PC-3 (cell line): ENCODE measurements at regions not wholly inside any gene's neighbourhood (a gene's known extent, or its start where the extent isn't known, plus 50 kb on each side); places are given as distances from the start of the nearest gene placed in this dataset.

Experiments used
- ATAC-seq: fragments of 200-7000 bp; cut with Tn5 transposase; 2 replicates; pipeline ENCODE4 v1.9.1; 2020; ENCODE audit warnings: mild to moderate bottlenecking, moderate library complexity
- BruUV-seq: library from RNA; stranded (reverse); fragments of 400-500 nt; replicated peaks from 2 replicates; lab custom pipeline; 2021; lab: Mats Ljungman, UMichigan
- CTCF ChIA-PET: fragments of 300-600 bp; sonication (Branson Sonifier 250); formaldehyde crosslinking; loops from one replicate; lab custom pipeline; 2022; ENCODE audit warnings: antibody characterized with exemption; lab: Charles Lee
- POLR2A ChIA-PET: fragments of 300-600 bp; sonication (Branson Sonifier 250); formaldehyde crosslinking; loops from one replicate; lab custom pipeline; 2022; ENCODE audit warnings: antibody characterized with exemption; ENCODE audit not compliant: unreplicated experiment; lab: Charles Lee
- DNase-seq: peaks from one replicate; pipeline ENCODE4 v3.0.0-alpha.2; 2015
- H2AFZ ChIP-seq: fragments of 300-600 bp; sonication (generic); 2 replicates; pipeline ENCODE4 v1.6.0; 2016; ENCODE audit warnings: antibody characterized with exemption, low read length
- H3F3A ChIP-seq: fragments of 300-600 bp; sonication (generic); one replicate; pipeline ENCODE4 v1.6.0; 2017; ENCODE audit warnings: antibody characterized with exemption, low read length, control low read depth, mild to moderate bottlenecking; ENCODE audit not compliant: unreplicated experiment
- H3K27ac ChIP-seq: fragments of 300-600 bp; sonication (generic); 2 replicates; pipeline ENCODE4 v1.5.1; 2016; ENCODE audit warnings: mild to moderate bottlenecking, low read length
- H3K27me3 ChIP-seq: fragments of 300-600 bp; sonication (generic); 2 replicates; pipeline ENCODE4 v1.6.1; 2016; ENCODE audit warnings: low read length, mixed read lengths
- H3K36me3 ChIP-seq: fragments of 300-600 bp; sonication (generic); 2 replicates; pipeline ENCODE4 v1.6.1; 2016; ENCODE audit warnings: low read depth, mixed run types, low read length, mixed read lengths
- H3K4me1 ChIP-seq: fragments of 300-600 bp; sonication (generic); 2 replicates; pipeline ENCODE4 v1.5.1; 2016; ENCODE audit warnings: low read length; ENCODE audit not compliant: insufficient read depth
- H3K4me2 ChIP-seq: fragments of 300-600 bp; sonication (generic); 2 replicates; pipeline ENCODE4 v1.6.0; 2016; ENCODE audit warnings: low read length
- H3K4me3 ChIP-seq: fragments of 300-600 bp; sonication (generic); 2 replicates; pipeline ENCODE4 v1.5.1; 2016; ENCODE audit warnings: mild to moderate bottlenecking, low read length, mixed read lengths
- H3K79me2 ChIP-seq: fragments of 300-600 bp; sonication (generic); 2 replicates; pipeline ENCODE4 v1.6.1; 2017; ENCODE audit warnings: low read length, mixed read lengths
- H3K9ac ChIP-seq: fragments of 300-600 bp; sonication (generic); 2 replicates; pipeline ENCODE4 v1.6.0; 2016; ENCODE audit warnings: mild to moderate bottlenecking, low read length
- H3K9me2 ChIP-seq: fragments of 300-600 bp; sonication (generic); replicated peaks from 2 replicates; pipeline ENCODE4 v1.6.1; 2016; ENCODE audit warnings: mixed run types, low read length, mixed read lengths
- H3K9me3 ChIP-seq: fragments of 300-600 bp; sonication (generic); 2 replicates; pipeline ENCODE4 v1.6.1; 2016; ENCODE audit warnings: low read length, mixed read lengths
- H4K20me1 ChIP-seq: fragments of 300-600 bp; sonication (generic); 2 replicates; pipeline ENCODE4 v1.6.1; 2016; ENCODE audit warnings: low read length, mixed read lengths
- CTCF ChIP-seq: fragments of 300-600 bp; sonication (generic); conservative IDR thresholded peaks from 2 replicates; pipeline ENCODE4 v1.5.1; 2017; ENCODE audit warnings: antibody characterized with exemption, low read depth, mild to moderate bottlenecking, low read length
- EZH2 ChIP-seq: fragments of 300-600 bp; sonication (generic); IDR thresholded peaks from one replicate; pipeline ENCODE4 v1.6.1; 2017; ENCODE audit warnings: antibody characterized with exemption, mild to moderate bottlenecking, low read length; ENCODE audit not compliant: unreplicated experiment
- EZH2phosphoT487 ChIP-seq: fragments of 300-600 bp; sonication (generic); IDR thresholded peaks from 2 replicates; pipeline ENCODE4 v1.6.1; 2018; ENCODE audit warnings: mild to moderate bottlenecking, antibody characterized with exemption, low read length, borderline replicate concordance
- intact Hi-C: fragments of 100-400 bp; cut with micrococcal nuclease; formaldehyde crosslinking; loops from 2 replicates; pipeline ENCODE4 v1.9.0; 2023

GRCh38 chr3:124261306-124261705, 269.4 kb upstream of the ROPN1 start:
- H3K4me3 ChIP-seq: no peak overlapping the region
- no peaks in the 10 kb centered on the region for H3K79me2 ChIP-seq
- H3K4me2 ChIP-seq: no peak overlapping the region
- no peak for TF ChIP-seq EZH2phosphoT487
- TF ChIP-seq CTCF: no peak
- no peak for TF ChIP-seq EZH2
- ChIA-PET CTCF (no interaction called here), POLR2A (no interaction called here)
- H4K20me1 ChIP-seq: no peaks in the 10 kb centered on the region
- H3K9ac ChIP-seq: no peak overlapping the region
- no peaks in the 10 kb centered on the region for H3K27me3 ChIP-seq
- H3K9me3 ChIP-seq: no peaks in the 10 kb centered on the region
- ATAC-seq: no peak
- no peak overlapping the region for H2AFZ ChIP-seq
- H3K9me2 ChIP-seq: no peaks in the 10 kb centered on the region
- H3K36me3 ChIP-seq: no peaks in the 10 kb centered on the region
- no TSS peak for BruUV-seq
- intact Hi-C loops: no loop called here
- DNase-seq: no peak
- H3K27ac ChIP-seq: no peak overlapping the region
- no peaks in the 10 kb centered on the region for H3F3A ChIP-seq
- peaks cover 28% of the 10 kb centered on the region for H3K4me1 ChIP-seq

GRCh38 chr3:124263168-124263567, 271.2 kb upstream of the ROPN1 start:
- ATAC-seq (peak; percentile 76), DNase-seq (peak; percentile 93)
- H3K9ac ChIP-seq: no peak overlapping the region
- ChIA-PET CTCF (interaction anchor here (1.0 kb wide), 1 partner anchor 230 kb away, joined by 4 read pairs; the partner anchor contains the start of gene KALRN), POLR2A (interaction anchor here (0.7 kb wide), 1 partner anchor 242 kb away, joined by 3 read pairs; no protein-coding TSS in a partner anchor)
- H3K4me2 ChIP-seq: peak overlapping the region; percentile 29; the same call in 1 of the 2 replicates
- intact Hi-C loops: no loop called here
- peak overlapping the region; percentile 46 for H2AFZ ChIP-seq
- H4K20me1 ChIP-seq: no peaks in the 10 kb centered on the region
- no peaks in the 10 kb centered on the region for H3K27me3 ChIP-seq
- TF ChIP-seq EZH2 (no peak), CTCF (no peak), EZH2phosphoT487 (no peak)
- peaks cover 34% of the 10 kb centered on the region for H3K4me1 ChIP-seq
- no peaks in the 10 kb centered on the region for H3F3A ChIP-seq
- no peaks in the 10 kb centered on the region for H3K9me2 ChIP-seq
- H3K27ac ChIP-seq: peak overlapping the region; percentile 8; the same call in 1 of the 2 replicates
- no peaks in the 10 kb centered on the region for H3K9me3 ChIP-seq
- BruUV-seq: no TSS peak
- no peaks in the 10 kb centered on the region for H3K36me3 ChIP-seq
- H3K4me3 ChIP-seq: no peak overlapping the region
- no peaks in the 10 kb centered on the region for H3K79me2 ChIP-seq

GRCh38 chr3:124264346-124264745, 272.4 kb upstream of the ROPN1 start:
- H3K4me3 ChIP-seq: no peak overlapping the region
- H3K27ac ChIP-seq: no peak overlapping the region
- H3K36me3 ChIP-seq: no peaks in the 10 kb centered on the region
- TF ChIP-seq EZH2 (no peak), EZH2phosphoT487 (no peak), CTCF (no peak)
- no peaks in the 10 kb centered on the region for H3K9me3 ChIP-seq
- no peak overlapping the region for H2AFZ ChIP-seq
- DNase-seq (no peak), ATAC-seq (no peak)
- no TSS peak for BruUV-seq
- no peaks in the 10 kb centered on the region for H3K9me2 ChIP-seq
- H3F3A ChIP-seq: no peaks in the 10 kb centered on the region
- ChIA-PET CTCF (no interaction called here), POLR2A (no interaction called here)
- H3K4me2 ChIP-seq: no peak overlapping the region
- no peaks in the 10 kb centered on the region for H4K20me1 ChIP-seq
- no peak overlapping the region for H3K9ac ChIP-seq
- no peaks in the 10 kb centered on the region for H3K79me2 ChIP-seq
- intact Hi-C loops: no loop called here
- peaks cover 34% of the 10 kb centered on the region for H3K4me1 ChIP-seq
- H3K27me3 ChIP-seq: no peaks in the 10 kb centered on the region
